GM18519 (cell line): ENCODE measurements at regions not wholly inside any gene's neighbourhood (a gene's known extent, or its start where the extent isn't known, plus 50 kb on each side); places are given as distances from the start of the nearest gene placed in this dataset.

Experiments
- ATAC-seq: cut with Tn5 transposase; IDR thresholded peaks from one replicate; pipeline ENCODE4 v1.9.1; 2021; ENCODE audit warnings: mild to moderate bottlenecking, moderate library complexity; ENCODE audit not compliant: unreplicated experiment, low FRiP score

DNA sequence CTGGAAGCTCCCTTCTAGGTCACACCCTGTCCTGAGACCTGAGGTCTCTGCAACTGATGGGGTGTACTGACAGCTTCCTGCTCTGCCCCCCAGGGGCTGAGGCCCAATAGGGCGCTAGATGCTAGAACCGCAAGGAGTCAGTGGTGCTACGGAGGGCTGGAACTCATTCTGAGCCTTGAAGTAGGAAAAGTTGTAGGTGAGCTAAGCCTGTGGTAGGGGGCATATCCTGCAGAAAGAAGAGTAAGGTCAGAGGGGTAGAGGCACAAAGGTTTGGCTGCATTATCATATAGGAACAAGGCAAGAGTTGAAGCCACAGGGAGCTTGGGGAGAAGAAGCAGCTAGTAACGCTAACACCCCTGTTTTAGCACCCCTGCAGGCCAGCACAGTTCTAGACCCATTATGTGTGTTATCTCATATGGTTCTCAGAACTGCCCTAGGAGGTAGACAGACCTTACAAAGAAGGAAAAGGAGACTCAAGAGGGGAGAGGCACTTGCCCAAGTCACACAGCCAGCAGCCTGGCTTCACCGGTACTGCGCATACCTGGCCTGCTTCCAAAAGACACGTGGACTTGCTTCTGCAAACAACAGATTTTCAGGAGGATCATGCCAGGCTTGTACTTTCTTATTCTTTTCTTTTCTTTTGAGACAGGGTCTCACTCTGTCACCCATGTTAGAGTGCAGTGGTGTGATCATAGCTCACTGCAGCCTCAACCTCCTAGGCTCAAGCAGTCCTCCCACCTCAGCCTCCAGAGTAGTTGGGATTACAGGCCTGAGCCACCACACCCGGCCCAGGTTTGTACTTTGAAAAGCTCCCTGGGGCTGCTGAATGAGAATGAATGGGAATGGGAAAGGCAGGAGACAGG, 156.1 kb downstream of the MRPL14 start:
- ATAC-seq, result no peak

DNA sequence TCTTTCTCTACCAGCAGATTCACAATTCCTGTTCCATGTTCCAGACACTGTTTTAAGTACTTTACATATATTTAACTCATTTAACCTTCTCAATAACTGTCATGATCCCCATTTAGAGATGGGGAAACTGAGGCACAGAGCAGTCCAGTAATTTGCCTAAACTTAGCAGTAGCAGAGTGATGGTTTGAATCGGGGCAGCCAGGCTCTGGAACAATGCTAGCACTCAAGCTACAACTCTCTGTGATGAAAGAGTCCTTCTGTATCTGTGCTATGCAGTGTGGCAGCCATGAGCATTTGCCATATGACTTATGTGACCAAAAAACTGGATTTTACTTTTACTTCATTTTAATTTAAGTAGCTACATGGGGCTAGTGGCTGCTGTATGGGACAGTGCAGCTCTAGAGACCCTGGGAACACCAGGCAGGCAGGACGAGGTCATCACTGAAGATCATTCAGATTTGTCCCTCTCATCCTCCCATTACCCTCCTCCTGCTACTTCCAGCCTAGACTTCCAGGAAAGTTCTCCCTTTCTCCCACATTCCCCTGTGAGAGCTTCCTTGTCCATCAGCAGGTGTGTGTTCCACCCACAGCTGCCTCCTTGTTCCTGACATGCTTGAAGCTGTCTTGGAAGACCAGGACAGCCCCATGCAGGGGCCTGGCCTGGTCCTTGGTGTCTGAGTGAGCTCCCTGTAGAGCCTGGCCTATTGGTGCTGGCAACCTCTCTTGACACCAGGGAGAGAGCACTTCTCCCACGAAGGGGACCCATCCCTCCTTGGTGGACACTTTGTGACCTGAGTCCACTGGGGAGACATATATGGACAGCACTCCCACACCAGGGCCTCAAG, 157.0 kb downstream of the MRPL14 start:
- no peak for ATAC-seq

DNA sequence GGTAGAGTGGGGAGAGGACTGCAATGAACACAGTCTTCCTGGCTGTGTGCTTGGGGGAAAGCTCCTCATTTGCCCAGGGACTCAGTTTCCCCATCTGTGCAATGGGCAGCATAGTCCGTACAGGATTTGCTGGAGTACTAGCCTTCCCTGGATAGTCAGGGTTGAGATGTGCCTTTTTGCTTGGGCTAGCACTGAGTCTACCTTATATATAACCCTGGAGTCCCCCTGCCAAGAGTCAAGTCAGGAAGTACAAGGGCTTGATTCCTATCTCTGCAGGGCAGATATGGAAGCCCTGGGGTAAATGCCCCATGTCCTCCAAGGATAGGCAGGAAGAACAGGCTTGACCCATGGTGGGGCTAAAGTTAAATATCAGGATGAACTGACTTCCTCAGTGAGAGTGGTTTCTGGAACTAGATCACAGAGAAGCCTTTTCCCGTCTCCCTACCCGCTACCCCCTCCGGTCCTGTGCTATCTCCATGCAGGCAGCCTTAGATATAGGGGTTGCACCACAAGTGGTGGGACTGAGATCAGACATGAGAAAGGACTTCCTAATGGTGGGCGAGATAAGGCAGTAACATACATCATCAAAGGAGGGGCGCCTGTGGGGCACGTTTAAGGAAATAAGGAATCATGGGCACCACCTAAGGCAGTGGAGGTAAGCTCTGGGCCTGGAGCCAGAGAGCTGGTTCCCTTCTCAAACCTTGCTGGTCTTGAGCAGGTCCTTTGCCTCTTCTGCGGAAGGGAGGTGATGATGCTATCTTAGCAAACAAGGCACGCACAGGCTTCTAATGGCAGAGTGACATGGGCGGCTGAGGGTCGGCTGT, 157.9 kb downstream of the MRPL14 start:
- ATAC-seq, result no peak

DNA sequence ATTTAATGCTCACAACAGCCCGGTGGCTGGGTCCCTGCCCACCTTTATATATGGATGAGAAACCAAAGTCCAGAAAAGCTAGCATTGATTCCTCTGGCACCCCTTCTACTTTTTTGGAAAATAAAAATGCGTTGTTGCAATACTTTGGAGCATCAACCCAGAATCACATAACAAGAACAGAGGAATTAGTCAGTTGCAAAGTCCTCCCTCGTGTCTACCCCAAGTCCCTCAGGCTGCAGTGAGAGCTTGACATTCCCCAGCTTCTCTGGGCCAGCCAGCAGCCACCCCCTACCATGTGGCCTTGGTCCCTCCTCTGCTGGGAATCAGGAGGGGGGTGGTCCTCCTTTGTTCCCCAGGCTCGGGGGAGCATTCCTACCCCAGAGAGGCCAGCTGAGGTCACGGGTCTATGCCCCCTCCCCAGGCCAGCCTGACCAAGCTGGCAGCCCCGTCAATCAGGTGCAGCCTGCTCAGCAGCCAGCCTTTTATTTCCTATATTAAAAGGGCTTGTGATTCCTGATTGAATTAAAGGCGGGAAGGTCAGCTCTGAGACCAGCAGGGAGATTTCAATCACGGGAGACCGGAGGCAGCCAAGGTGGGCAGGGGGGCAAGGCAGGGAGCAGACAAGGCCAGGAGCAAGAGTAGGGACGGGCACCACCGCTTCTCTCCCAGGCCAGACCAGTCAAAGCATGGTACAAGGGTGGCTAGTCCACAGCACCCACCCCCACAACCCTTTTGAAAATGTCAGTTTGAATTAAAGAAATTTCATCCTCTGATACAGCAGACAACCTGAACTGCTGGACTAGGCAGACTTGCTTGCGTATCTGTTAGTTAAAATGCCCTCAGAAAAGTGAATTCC, 158.9 kb downstream of the MRPL14 start:
- ATAC-seq, result no peak

DNA sequence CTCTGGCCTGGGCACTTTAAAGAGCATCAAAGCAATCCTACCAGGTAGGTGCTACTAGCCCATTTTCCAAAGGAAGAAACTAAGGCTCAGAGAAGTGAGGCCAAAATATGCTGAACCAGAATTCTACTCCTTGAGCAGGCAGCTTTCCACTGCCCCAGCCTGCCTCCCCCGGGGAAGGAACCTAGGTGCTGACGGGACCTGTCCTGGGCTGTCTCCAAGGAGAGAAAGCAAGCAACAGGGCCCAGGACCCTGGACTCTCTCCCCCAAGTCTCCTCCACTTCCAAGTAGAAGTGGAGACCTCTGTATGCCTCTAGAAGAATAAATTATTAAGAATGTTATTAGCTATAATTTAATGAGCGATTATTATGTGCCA, 159.5 kb downstream of the MRPL14 start:
- no peak for ATAC-seq

DNA sequence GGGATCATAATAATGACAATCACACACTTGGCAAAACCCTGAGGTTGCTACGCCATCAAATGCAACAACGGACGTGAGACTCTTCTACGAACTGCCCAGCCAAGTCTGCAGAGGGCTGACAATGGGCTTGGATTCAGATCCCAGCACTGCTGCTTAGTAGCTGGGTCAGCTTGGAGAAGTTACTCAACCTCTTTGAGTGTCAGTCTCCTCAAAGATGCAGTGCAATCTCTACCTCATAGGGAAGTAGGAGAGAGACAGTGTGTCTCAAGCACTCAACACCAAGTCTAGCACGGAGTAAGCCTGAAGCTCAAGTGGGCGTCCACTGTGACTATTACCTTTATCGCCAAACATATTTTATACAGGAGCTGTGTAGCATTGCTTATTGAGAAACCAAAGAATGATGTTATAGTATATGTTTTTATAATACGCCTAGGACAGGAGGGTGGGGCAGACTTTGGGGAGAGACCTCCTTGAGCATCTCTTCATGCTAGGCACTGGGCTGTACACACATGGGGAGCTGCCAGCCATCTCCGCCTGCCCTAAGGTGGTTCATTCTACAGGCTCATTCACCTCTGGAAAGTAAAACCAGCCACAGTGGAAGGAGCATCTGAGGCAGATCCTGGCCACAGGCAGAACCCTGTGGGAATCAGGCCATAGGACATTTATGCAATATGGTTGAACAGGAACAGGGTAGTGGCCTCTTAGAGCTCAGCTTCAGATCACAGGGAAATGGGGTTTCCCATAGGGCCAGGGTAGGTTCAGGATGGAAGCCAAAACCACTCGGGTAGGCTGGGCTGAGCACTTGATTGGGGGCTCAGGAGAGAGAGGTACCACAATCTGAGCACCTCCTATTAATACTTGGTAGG, 160.2 kb downstream of the MRPL14 start:
- ATAC-seq, result no peak

DNA sequence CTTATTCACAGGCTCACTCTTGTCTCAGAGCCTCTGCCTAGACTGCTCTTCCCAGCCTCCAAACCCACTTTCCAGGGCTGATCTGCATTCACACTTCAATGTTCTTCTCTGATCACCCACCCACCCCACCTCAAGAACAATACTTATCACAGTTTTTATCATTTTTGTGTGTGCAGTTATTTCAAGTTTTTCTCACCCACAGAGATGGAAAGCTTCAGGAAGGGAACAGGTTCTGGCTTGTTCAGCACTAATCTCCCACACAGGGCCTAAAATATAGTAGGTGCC, 160.9 kb downstream of the MRPL14 start:
- no peak for ATAC-seq

DNA sequence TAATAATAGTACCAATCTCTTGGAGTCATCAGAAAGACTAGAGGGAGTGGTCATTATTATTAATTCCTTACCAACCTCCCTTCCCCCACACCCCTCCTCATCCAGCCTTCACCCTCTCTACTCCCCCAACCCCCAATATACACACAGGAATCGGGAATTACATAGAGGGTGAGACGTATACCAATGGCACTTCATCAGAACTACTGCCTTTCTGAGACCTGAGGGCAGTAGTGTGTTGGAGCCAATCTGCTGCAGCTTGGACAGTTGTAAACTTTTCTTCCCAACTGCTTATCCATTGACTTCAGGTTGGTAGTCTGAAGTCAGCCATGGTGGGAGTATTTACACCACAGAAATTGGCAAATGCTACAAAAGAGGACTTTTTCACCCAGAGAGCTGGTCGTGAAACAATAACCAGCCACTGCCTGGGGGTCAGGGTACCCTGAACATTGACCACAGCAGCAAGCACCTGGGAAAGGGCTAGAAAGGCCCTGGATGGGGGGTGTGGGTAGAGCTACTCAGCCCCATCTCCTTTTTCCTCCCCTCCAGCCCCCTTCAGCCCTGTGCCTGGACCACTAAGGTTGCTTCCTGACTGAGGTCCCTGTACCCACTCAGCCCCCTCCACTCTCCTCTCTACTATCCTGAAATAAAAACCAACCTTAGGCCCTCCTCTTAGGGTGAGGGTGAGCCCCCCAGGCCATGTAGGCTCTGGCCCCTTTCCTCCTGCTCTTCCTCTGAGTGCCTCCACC, 161.5 kb downstream of the MRPL14 start:
- no peak for ATAC-seq

DNA sequence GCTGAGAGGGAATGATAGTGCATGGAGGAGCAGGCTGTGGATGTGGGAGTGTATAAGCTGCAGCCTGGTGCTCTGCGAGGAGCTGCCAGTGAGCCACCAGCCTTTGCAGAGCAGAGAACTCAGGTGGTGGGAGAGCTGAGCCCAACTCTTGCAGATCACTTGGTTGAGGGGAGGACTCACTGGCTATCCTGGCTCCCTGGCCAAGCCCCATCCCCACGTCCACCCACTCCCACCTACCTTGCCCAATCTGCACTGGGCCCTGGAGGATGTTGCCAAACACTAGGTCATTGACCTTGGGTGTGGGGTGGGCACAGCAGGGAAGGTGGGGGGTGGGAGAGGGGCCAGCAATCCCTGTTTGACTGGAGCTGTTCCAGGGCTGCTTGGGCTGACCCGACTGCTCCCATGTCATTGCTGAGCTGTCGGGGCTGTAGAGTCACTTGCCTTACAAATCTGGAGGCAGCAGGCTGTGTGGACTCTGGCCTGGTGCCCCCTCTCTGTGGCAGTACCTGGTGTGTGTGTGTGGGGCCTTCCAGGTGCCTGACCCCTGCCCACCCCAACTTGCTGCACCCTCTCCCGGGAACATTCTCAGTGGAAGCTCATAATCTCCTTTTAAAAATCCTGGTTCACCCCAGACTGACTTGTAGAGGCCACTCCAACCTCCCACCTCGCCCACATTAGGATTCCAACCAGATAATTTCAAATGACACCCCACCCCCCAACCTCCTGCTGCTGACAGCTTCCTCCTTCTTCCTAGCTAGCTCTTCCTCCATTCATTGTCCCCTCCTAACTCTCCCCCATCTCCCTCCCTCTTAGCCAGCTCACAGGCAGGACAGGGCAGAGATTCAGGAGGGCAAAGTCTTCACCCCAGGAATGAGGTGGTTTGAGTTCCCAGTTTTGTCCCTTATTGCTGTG, 162.3 kb downstream of the MRPL14 start:
- ATAC-seq, result no peak

DNA sequence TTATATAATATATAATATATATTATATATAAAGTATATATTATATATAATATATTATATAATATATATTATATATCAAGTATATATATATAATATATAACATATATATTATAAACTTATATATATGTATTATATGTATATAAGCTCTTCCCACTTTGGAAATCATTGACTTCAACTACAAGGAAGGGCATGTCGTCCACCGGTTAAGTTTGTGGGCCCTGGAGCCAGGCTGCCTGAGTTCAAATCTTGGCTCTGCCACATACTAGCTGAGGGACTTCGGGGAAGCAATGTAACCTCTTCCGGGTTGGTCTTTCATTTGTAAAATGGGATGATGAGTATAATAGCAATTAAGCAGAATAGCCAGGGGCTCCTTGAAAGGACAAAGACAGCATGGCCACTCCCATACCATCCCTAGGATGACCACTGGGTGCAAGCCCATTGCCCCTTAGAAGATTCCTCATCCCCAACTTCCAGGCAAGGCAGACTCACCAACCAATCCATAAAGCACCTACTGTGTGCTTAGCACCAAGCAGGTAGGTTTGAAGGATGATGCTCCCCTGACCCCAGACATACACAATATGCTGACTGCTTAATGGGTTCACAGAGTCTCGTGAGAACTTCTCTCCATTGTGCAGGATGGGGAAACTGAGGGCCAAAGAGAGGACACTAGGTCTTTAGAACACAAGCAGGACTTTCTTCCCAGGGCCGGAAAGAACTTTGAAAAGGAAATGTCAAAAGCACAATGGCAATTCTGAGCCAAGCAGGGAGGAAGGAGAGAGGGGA, 163.2 kb downstream of the MRPL14 start:
- no peak for ATAC-seq

DNA sequence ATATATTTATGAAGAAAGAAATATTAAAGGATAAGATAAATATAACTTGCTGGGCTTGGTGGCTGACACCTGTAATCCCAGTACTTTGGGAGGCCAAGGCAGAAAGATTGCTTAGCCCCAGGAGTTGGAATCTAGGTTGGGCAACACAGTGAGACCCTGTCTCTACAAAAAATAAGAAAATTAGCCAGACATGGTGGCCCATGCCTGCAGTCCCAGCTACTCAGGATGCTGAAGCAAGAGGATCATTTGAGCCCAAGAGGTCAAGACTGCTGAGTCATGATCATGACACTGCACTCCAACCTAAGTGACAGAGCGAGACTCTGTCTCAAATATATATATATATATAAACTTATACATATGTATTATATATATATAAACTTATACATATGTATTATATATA, 164.0 kb downstream of the MRPL14 start:
- ATAC-seq, result no peak

DNA sequence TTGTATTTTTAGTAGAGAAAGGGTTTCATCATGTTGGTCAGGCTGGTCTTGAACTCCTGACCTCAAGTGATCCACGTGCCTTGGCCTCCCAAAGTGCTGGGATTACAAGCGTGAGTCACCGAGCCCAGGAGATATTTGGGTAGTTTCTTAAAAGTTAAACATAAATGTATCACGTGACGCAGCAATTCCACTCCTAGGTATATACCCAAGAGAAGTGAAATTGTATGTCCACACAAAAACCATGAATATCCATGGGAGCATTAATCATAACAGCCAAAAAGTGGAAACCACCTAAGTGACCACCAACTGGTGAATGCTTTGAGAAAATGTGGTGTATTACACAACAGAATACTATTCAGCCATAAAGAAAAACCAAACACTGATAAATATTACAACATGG, 164.8 kb downstream of the MRPL14 start:
- ATAC-seq, result no peak

DNA sequence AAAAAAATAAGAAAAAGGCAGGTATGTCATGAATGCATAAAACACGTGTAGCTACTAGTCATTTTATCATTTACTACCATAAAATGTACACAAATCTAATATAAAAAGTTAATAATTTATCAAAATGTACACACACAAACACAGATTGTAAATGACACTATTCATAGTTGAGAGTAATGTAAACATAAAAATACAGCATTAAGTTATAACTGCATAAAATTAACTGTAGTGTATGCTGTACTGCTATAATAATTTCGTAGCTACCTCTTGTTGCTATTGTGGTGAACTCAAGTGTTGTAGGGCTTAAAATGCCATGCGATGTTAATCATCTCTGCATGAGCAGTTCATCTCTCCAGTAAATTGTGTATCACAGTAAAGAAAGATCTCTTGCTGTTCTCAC, 170.0 kb downstream of the MRPL14 start:
- ATAC-seq, result no peak

DNA sequence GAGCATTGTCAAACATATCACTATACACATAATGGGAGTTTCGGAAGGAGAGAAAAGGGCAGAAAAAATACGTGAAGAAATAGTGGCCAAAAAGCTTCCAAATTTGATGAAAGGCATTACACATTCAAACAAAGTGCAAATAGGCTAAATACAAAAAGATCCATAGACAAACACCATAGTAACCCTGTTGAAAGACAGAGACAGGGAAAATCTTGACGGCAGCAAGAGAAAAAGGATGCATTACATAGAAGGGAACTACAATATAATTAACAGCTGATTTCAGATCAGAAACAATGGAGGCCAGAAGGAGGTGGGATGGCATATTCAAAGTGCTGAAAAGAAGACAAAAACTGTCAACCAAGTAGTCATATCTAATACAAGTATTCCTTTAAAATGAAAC, 170.8 kb downstream of the MRPL14 start:
- ATAC-seq, result no peak

DNA sequence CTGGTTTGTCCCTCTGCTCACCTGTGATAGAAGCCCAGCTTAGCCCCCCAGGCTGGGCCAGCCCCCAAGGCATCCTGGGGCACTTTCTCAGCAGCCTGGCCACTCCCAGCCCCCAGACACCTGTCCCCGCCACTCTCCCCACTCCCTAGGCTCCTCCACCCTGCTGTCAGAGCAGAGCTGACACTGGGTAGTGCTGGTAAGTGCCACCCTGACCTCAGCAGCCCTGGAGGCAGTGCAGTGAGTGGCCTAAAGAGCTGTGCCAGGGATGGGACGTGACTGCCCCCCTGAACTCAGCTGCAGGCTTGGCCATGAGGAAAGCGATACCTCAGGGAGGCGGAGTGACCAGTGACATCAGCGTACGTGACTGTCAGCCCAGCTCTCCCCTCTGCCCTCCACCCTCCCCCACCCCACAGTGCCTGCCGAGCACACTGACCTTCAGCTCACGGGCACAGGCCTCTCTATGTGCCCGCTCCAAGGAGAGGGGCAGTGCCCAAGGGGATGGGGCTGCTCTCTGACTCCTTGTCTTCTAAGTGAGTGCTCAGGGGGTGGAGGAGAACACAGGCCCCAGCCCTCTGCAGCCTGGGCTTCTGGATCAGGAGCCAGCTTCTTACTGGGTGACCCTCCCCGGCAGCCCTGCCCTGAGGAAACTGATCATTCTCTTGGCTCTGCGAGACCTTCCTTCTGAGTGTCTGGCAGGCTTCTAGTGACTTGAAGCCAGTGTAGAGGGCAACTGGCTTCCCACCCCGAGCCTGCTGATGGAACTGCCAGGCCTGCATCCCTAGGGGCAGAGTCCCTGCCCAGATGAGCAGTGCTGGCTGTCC, 172.7 kb downstream of the MRPL14 start:
- no peak for ATAC-seq

DNA sequence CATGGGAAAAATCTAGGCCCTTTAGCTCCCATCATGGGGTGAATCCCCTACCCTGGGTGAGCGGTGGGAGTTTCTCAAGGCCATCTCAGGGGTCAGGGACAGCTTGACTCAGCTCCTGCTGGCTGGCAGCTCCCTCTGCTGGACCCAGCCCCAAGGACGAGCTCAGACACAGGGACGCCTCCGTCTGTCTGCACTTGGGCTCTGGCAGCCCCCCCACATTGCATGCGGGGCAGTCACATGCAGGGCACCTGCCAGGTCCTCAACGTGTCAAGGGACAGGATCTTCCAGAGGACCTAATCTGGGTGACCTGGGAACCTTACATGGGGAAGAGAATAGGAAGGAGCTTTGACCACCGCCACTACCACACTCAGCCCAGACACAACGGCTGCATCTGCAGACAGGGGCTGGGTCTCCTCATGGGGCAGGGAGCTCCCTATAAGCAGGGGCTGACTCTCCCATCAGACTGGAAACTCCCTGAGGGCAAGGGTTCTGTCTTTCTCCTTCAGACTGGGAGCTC, 173.4 kb downstream of the MRPL14 start:
- no peak for ATAC-seq
